Endothelial cell of umbilical vein (primary cell): ENCODE measurements at regions not wholly inside any gene's neighbourhood (a gene's known extent, or its start where the extent isn't known, plus 50 kb on each side); places are given as distances from the start of the nearest gene placed in this dataset.

Experiments used
- BruUV-seq: library from RNA; stranded (reverse); fragments of 400-500 nt; replicated peaks from 2 replicates; lab custom pipeline; 2021; lab: Mats Ljungman, UMichigan
- CTCF ChIA-PET: fragments of 300-600, 350-600 bp; sonication (Branson Sonifier 250); formaldehyde crosslinking; loops from one replicate; lab custom pipeline; 2021; ENCODE audit warnings: antibody characterized with exemption, inconsistent platforms; lab: Charles Lee
- POLR2A ChIA-PET: fragments of 300-600, 350-600 bp; sonication (Branson Sonifier 250); formaldehyde crosslinking; loops from one replicate; lab custom pipeline; 2021; ENCODE audit warnings: antibody characterized with exemption, inconsistent platforms; lab: Charles Lee
- DNase-seq: peaks from one replicate; pipeline ENCODE4 v3.0.0-alpha.2; 2011; ENCODE audit warnings: low read depth, low spot score
- FAIRE-seq: peaks from 2 replicates; lab custom pipeline; 2011; peaks lifted over from hg19 to GRCh38; lab: Jason Lieb, UNC
- H2AFZ ChIP-seq: 2 replicates; pipeline ENCODE4 v1.6.0; 2012; ENCODE audit warnings: low read depth, low read length, control low read depth, inconsistent platforms
- H3K27ac ChIP-seq: 2 replicates; pipeline ENCODE4 v1.5.1; 2011; ENCODE audit warnings: low read depth, mild to moderate bottlenecking, control low read depth, low read length, moderate library complexity; ENCODE audit not compliant: insufficient read depth
- H3K27me3 ChIP-seq, 2 experiments: 2 replicates each; pipeline versions ENCODE4 v1.6.0 to v1.6.1; 2011; ENCODE audit warnings: low read length in 2 of 2, mixed read lengths in 1 of 2; ENCODE audit not compliant: control insufficient read depth in 2 of 2, insufficient read depth in 2 of 2
- H3K36me3 ChIP-seq, 2 experiments: 2 replicates in 1 of 2; 3 replicates in 1 of 2; pipeline ENCODE4 v1.5.1; 2011; ENCODE audit warnings: low read length in 2 of 2, mild to moderate bottlenecking in 1 of 2, moderate library complexity in 1 of 2; ENCODE audit not compliant: control insufficient read depth in 2 of 2, insufficient read depth in 2 of 2; ENCODE audit errors: extremely low read depth in 1 of 2
- H3K4me1 ChIP-seq: 3 replicates; pipeline ENCODE4 v1.5.1; 2011; ENCODE audit warnings: mild to moderate bottlenecking, low read length; ENCODE audit not compliant: control insufficient read depth, insufficient read depth; ENCODE audit errors: extremely low read depth
- H3K4me2 ChIP-seq: 2 replicates; pipeline ENCODE4 v1.6.1; 2011; ENCODE audit warnings: low read length, control low read depth, mixed read lengths; ENCODE audit not compliant: insufficient read depth
- H3K4me3 ChIP-seq, 3 experiments: fragments of 200-600 bp in 1 of 3; sonication (generic), shearing (Covaris generic) in 1 of 3; replicated peaks in 1 of 3; 2 replicates each; pipeline ENCODE4 v1.5.1; 2011 to 2016; ENCODE audit warnings: control low read depth in 3 of 3, low read length in 3 of 3, mild to moderate bottlenecking in 2 of 3, inconsistent platforms in 1 of 3, low read depth in 1 of 3, moderate library complexity in 1 of 3; ENCODE audit not compliant: insufficient read depth in 1 of 3
- H3K79me2 ChIP-seq: 2 replicates; pipeline ENCODE4 v1.6.0; 2012; ENCODE audit warnings: low read length, inconsistent platforms; ENCODE audit not compliant: control insufficient read depth, insufficient read depth
- H3K9ac ChIP-seq: replicated peaks from 2 replicates; pipeline ENCODE3; 2011; ENCODE audit warnings: low read length, control low read depth; ENCODE audit not compliant: insufficient read depth; ENCODE audit errors: extremely low read depth
- H3K9me1 ChIP-seq: replicated peaks from 3 replicates; pipeline ENCODE4 v1.6.0; 2011; ENCODE audit warnings: mild to moderate bottlenecking, low read length; ENCODE audit not compliant: control insufficient read depth, insufficient read depth; ENCODE audit errors: extremely low read depth
- H3K9me3 ChIP-seq: replicated peaks from 2 replicates; pipeline ENCODE4 v1.5.1; 2012; ENCODE audit warnings: low read length, inconsistent platforms; ENCODE audit not compliant: control insufficient read depth, insufficient read depth
- H4K20me1 ChIP-seq: replicated peaks from 2 replicates; pipeline ENCODE3; 2011; ENCODE audit warnings: mild to moderate bottlenecking, low read length; ENCODE audit not compliant: control insufficient read depth, insufficient read depth; ENCODE audit errors: extremely low read depth
- EZH2 ChIP-seq: IDR thresholded peaks from 2 replicates; pipeline ENCODE4 v1.6.1; 2012; ENCODE audit warnings: borderline replicate concordance, low read depth, mild to moderate bottlenecking, moderate library complexity, low read length, inconsistent platforms; ENCODE audit not compliant: severe bottlenecking
- FOS ChIP-seq: IDR thresholded peaks from 2 replicates; pipeline ENCODE4 v1.6.1; 2011; ENCODE audit warnings: mild to moderate bottlenecking, low read length, moderate library complexity, borderline replicate concordance; ENCODE audit not compliant: insufficient read depth
- GATA2 ChIP-seq: IDR thresholded peaks from 2 replicates; pipeline ENCODE4 v1.7.0; 2011; ENCODE audit warnings: low read depth, mild to moderate bottlenecking, moderate library complexity, mixed read lengths, low read length; ENCODE audit not compliant: insufficient read length, insufficient read depth
- JUN ChIP-seq: IDR thresholded peaks from 2 replicates; pipeline ENCODE4 v1.6.1; 2011; ENCODE audit warnings: borderline replicate concordance, low read depth; ENCODE audit not compliant: insufficient read length, insufficient read depth
- MYC ChIP-seq: IDR thresholded peaks from one replicate; pipeline ENCODE4 v1.6.1; 2011; ENCODE audit warnings: mild to moderate bottlenecking, low read depth, low read length
- POLR2A ChIP-seq: IDR thresholded peaks from 2 replicates; pipeline ENCODE4 v1.6.1; 2012; ENCODE audit warnings: low read depth, mild to moderate bottlenecking, control low read depth, low read length
- POLR2AphosphoS5 ChIP-seq: IDR thresholded peaks from 2 replicates; pipeline ENCODE4 v1.6.1; 2012; ENCODE audit warnings: low read depth, mild to moderate bottlenecking, control low read depth, low read length, moderate library complexity; ENCODE audit not compliant: insufficient read depth
- dilution Hi-C: fragments of 300-500 bp; cut with MboI; formaldehyde crosslinking; loops from one replicate; pipeline ENCODE4 v1.15.0; 2019; ENCODE audit warnings: low sequenced_read_pairs; ENCODE audit not compliant: extremely low pct_ligation_motif_present
- intact Hi-C: fragments of 100-400 bp; cut with micrococcal nuclease; formaldehyde crosslinking; loops from one replicate; pipeline ENCODE4 v1.10.0; 2022
- TF ChIP-seq, protein P1 (sequence below): IDR thresholded peaks from 2 replicates; pipeline ENCODE4 v1.6.1; 2011; ENCODE audit not compliant: insufficient read depth, insufficient read length
- TF ChIP-seq, protein P2 (sequence below), 2 donors: IDR thresholded peaks; 1 replicate in 1 of 2; 2 replicates in 1 of 2; pipeline ENCODE4 v1.5.1; 2011; ENCODE audit warnings: low read length in 2 of 2, mild to moderate bottlenecking in 2 of 2, moderate library complexity in 2 of 2, control low read depth in 1 of 2, inconsistent platforms in 1 of 2, low read depth in 1 of 2; ENCODE audit not compliant: insufficient read depth in 1 of 2; ENCODE audit errors: extremely low read depth in 1 of 2

DNA sequence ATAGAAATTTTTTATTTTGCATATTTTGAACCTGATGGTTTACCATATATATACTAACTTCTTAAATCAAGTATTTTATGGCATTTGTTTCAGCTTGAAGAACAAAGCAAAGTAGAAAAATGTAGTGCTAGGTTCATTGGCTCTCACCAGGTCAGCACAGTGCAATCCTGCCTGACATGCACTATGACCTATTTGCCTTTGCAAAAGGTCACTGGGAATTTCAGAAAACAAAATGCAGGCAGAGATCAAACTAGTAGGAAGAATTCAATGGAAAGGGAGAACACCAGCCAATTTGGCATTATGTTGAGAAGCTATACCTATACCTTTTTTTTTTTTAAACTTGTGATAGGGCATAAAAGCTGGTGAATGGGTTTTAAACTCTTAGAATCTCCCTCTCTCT lies 329.8 kb upstream of the SGO1 start:
- Histone ChIP-seq H3K36me3 (no peaks in the 10 kb centered on the region), H3K9ac (no peak overlapping the region), H2AFZ (no peak overlapping the region), H3K9me3 (no peaks in the 10 kb centered on the region), H3K4me1 (no peaks in the 10 kb centered on the region), H4K20me1 (no peaks in the 10 kb centered on the region), H3K27me3 (no peaks in the 10 kb centered on the region), H3K4me3 (no peak overlapping the region), H3K4me2 (no peak overlapping the region), H3K9me1 (no peaks in the 10 kb centered on the region), H3K79me2 (no peaks in the 10 kb centered on the region), H3K27ac (no peak overlapping the region)
- no peak for FAIRE-seq
- DNase-seq = no peak
- dilution Hi-C loops = no loop called here
- intact Hi-C loops = loop anchor here (1.0 kb wide), 1 partner anchor 968 kb away; no protein-coding TSS in a partner anchor
- BruUV-seq = no TSS peak
- CTCF ChIA-PET = interaction anchor here (0.8 to 1.4 kb wide), 4 partner anchors 13 to 1378 kb away, joined by 3 to 6 read pairs (median 4); no protein-coding TSS in a partner anchor
- POLR2A ChIA-PET = no interaction called here
- TF ChIP-seq POLR2AphosphoS5 (no peak), FOS (no peak), POLR2A (no peak), EZH2 (no peak), JUN (no peak), MYC (no peak), GATA2 (no peak)
- TF ChIP-seq, protein P1, sequence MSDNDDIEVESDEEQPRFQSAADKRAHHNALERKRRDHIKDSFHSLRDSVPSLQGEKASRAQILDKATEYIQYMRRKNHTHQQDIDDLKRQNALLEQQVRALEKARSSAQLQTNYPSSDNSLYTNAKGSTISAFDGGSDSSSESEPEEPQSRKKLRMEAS = no peak
- TF ChIP-seq, protein P2, sequence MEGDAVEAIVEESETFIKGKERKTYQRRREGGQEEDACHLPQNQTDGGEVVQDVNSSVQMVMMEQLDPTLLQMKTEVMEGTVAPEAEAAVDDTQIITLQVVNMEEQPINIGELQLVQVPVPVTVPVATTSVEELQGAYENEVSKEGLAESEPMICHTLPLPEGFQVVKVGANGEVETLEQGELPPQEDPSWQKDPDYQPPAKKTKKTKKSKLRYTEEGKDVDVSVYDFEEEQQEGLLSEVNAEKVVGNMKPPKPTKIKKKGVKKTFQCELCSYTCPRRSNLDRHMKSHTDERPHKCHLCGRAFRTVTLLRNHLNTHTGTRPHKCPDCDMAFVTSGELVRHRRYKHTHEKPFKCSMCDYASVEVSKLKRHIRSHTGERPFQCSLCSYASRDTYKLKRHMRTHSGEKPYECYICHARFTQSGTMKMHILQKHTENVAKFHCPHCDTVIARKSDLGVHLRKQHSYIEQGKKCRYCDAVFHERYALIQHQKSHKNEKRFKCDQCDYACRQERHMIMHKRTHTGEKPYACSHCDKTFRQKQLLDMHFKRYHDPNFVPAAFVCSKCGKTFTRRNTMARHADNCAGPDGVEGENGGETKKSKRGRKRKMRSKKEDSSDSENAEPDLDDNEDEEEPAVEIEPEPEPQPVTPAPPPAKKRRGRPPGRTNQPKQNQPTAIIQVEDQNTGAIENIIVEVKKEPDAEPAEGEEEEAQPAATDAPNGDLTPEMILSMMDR (IDR thresholded peaks at IDR 0.05; ENCODE audit: extremely low read depth in 1 of 2, insufficient read depth in 1 of 2, low read depth in 1 of 2, low read length in 2 of 2) = no peak
